HCT116 (cell line): ENCODE measurements at regions not wholly inside any gene's neighbourhood (a gene's known extent, or its start where the extent isn't known, plus 50 kb on each side); places are given as distances from the start of the nearest gene placed in this dataset.

Experiments used
- ATAC-seq: fragments of 200-7000 bp; cut with Tn5 transposase; 2 replicates; pipeline ENCODE4 v1.9.1; 2020; ENCODE audit warnings: mild to moderate bottlenecking, moderate library complexity
- BruUV-seq: library from RNA; stranded (reverse); fragments of 400-500 nt; replicated peaks from 2 replicates; lab custom pipeline; 2021; lab: Mats Ljungman, UMichigan
- CTCF ChIA-PET: fragments of 300-600 bp; sonication (Branson Sonifier 250); formaldehyde crosslinking; loops from one replicate; lab custom pipeline; 2021; ENCODE audit warnings: antibody characterized with exemption; lab: Charles Lee
- POLR2A ChIA-PET: fragments of 300-600, 350-600 bp; sonication (Branson Sonifier 250); formaldehyde crosslinking; loops from one replicate; lab custom pipeline; 2021; ENCODE audit warnings: antibody characterized with exemption; lab: Charles Lee
- RAD21 ChIA-PET, 2 experiments: fragments of 300-600 bp; sonication (Branson Sonifier 250); formaldehyde crosslinking; loops; one replicate each; lab custom pipeline; 2023; ENCODE audit warnings: low total read pairs in 2 of 2; ENCODE audit not compliant: uncharacterized antibody in 2 of 2, unreplicated experiment in 2 of 2, low non-redundant PET in 1 of 2; lab: Charles Lee
- DNase-seq: peaks from one replicate; pipeline ENCODE4 v3.0.0-alpha.2; 2010; ENCODE audit warnings: low read depth, low spot score
- H2AFZ ChIP-seq: fragments of 200-600 bp; shearing (Covaris generic), sonication (generic); 2 replicates; pipeline ENCODE4 v1.6.1; 2017; ENCODE audit warnings: low read depth, mixed run types, mixed read lengths, antibody characterized with exemption, low read length; ENCODE audit not compliant: poor library complexity, severe bottlenecking
- H3K27ac ChIP-seq: 2 replicates; pipeline ENCODE4 v1.5.1; 2012; ENCODE audit warnings: low read depth, low read length
- H3K27me3 ChIP-seq: fragments of 200-600 bp; sonication (generic); 2 replicates; pipeline ENCODE4 v1.6.1; 2016; ENCODE audit warnings: mixed run types, low read length, mixed read lengths; ENCODE audit not compliant: insufficient read depth
- H3K36me3 ChIP-seq, 2 experiments: fragments of 200-500 bp in 1 of 2; fragments of 200-600 bp in 1 of 2; sonication (Bioruptor generic) in 1 of 2; sonication (generic) in 1 of 2; 2 replicates each; pipeline versions ENCODE4 v1.5.1 to v1.6.1; 2014 to 2016; ENCODE audit warnings: low read length in 2 of 2, inconsistent platforms in 1 of 2, mixed read lengths in 1 of 2, mixed run types in 1 of 2; ENCODE audit not compliant: insufficient read depth in 2 of 2, control insufficient read depth in 1 of 2
- H3K4me1 ChIP-seq, 2 experiments: fragments of 200-600 bp in 1 of 2; sonication (generic) in 1 of 2; 2 replicates each; pipeline versions ENCODE4 v1.5.1 to v1.6.1; 2012 to 2017; ENCODE audit warnings: low read length in 2 of 2, inconsistent platforms in 1 of 2, mild to moderate bottlenecking in 1 of 2, mixed read lengths in 1 of 2, mixed run types in 1 of 2, moderate library complexity in 1 of 2; ENCODE audit not compliant: insufficient read depth in 2 of 2, control insufficient read depth in 1 of 2
- H3K4me2 ChIP-seq: fragments of 200-600 bp; sonication (generic); 2 replicates; pipeline ENCODE4 v1.6.1; 2017; ENCODE audit warnings: mixed run types, low read length, mixed read lengths
- H3K4me3 ChIP-seq, 2 experiments: fragments of 200-600 bp in 1 of 2; sonication (generic) in 1 of 2; replicated peaks in 1 of 2; 2 replicates each; pipeline ENCODE4 v1.5.1; 2011 to 2016; ENCODE audit warnings: low read length in 2 of 2, control low read depth in 1 of 2, low read depth in 1 of 2, mild to moderate bottlenecking in 1 of 2, mixed read lengths in 1 of 2, mixed run types in 1 of 2
- H3K79me2 ChIP-seq: fragments of 200-600 bp; sonication (generic); 2 replicates; pipeline ENCODE4 v1.6.1; 2017; ENCODE audit warnings: mild to moderate bottlenecking, mixed run types, low read length, moderate library complexity, mixed read lengths; ENCODE audit not compliant: insufficient read depth
- H3K9ac ChIP-seq: fragments of 200-600 bp; sonication (generic); 2 replicates; pipeline ENCODE4 v1.6.1; 2016; ENCODE audit warnings: low read length, mixed read lengths
- H3K9me2 ChIP-seq: fragments of 200-600 bp; sonication (generic), shearing (Covaris generic); 2 replicates; pipeline ENCODE4 v1.6.1; 2017; ENCODE audit warnings: mixed run types, mild to moderate bottlenecking, moderate library complexity; ENCODE audit not compliant: insufficient read depth
- H3K9me3 ChIP-seq, 2 experiments: fragments of 200-500 bp in 1 of 2; fragments of 200-600 bp in 1 of 2; sonication (Bioruptor generic) in 1 of 2; sonication (generic) in 1 of 2; 2 replicates each; pipeline ENCODE4 v1.6.1; 2014 to 2017; ENCODE audit warnings: low read length in 2 of 2, mixed read lengths in 2 of 2, inconsistent platforms in 1 of 2, low read depth in 1 of 2, mild to moderate bottlenecking in 1 of 2, mixed run types in 1 of 2, moderate library complexity in 1 of 2; ENCODE audit not compliant: control insufficient read depth in 1 of 2, insufficient read depth in 1 of 2
- H4K20me1 ChIP-seq: fragments of 200-600 bp; sonication (generic), shearing (Covaris generic); 2 replicates; pipeline ENCODE4 v1.6.1; 2017; ENCODE audit warnings: mixed run types, mild to moderate bottlenecking, moderate library complexity; ENCODE audit not compliant: insufficient read depth
- CBX3 ChIP-seq: IDR thresholded peaks from 2 replicates; pipeline ENCODE4 v1.6.1; 2012; ENCODE audit warnings: low read depth
- CTCF ChIP-seq, 3 experiments: fragments of 200-600 bp in 1 of 3; sonication (generic) in 1 of 3; IDR thresholded peaks in 2 of 3; conservative IDR thresholded peaks in 1 of 3; 2 replicates each; pipeline ENCODE4 v1.5.1; 2012 to 2017; ENCODE audit warnings: low read depth in 2 of 3, low read length in 2 of 3, antibody characterized with exemption in 1 of 3, borderline replicate concordance in 1 of 3, control low read depth in 1 of 3, mild to moderate bottlenecking in 1 of 3, mixed read lengths in 1 of 3, mixed run types in 1 of 3, moderate library complexity in 1 of 3; ENCODE audit not compliant: insufficient read depth in 1 of 3
- EZH2phosphoT487 ChIP-seq: fragments of 200-600 bp; IDR thresholded peaks from 2 replicates; pipeline ENCODE4 v1.6.1; 2018; ENCODE audit warnings: antibody characterized with exemption, borderline replicate concordance
- POLR2A ChIP-seq: IDR thresholded peaks from 2 replicates; pipeline ENCODE4 v1.7.0; 2011; ENCODE audit warnings: borderline replicate concordance; ENCODE audit not compliant: insufficient read depth, insufficient read length; ENCODE audit errors: extremely low read depth
- SRF ChIP-seq: IDR thresholded peaks from 2 replicates; pipeline ENCODE4 v1.6.1; 2012; ENCODE audit warnings: low read depth
- TCF7L2 ChIP-seq: IDR thresholded peaks from 2 replicates; pipeline ENCODE4 v1.7.0; 2011; ENCODE audit warnings: borderline replicate concordance, inconsistent platforms; ENCODE audit not compliant: insufficient read depth, insufficient read length; ENCODE audit errors: extremely low read depth
- ZNF274 ChIP-seq: fragments of 200-500 bp; sonication (Bioruptor generic); IDR thresholded peaks from 2 replicates; pipeline ENCODE4 v1.6.1; 2014; ENCODE audit warnings: mild to moderate bottlenecking, low read depth, low read length, inconsistent platforms
- intact Hi-C: fragments of 100-400 bp; cut with micrococcal nuclease; formaldehyde crosslinking; loops from 2 replicates; pipeline ENCODE4 v1.10.0; 2022

GRCh38 chr4:105059337-105059736 lies 87.3 kb upstream of the TET2 start:
- ChIA-PET POLR2A (no interaction called here), CTCF (no interaction called here), RAD21 (no interaction called here)
- H3K36me3 ChIP-seq, result no peaks in the 10 kb centered on the region
- H3K9me2 ChIP-seq, result no peaks in the 10 kb centered on the region
- no peaks in the 10 kb centered on the region for H3K27me3 ChIP-seq
- no peak overlapping the region for H3K27ac ChIP-seq
- no TSS peak for BruUV-seq
- H3K9ac ChIP-seq, result no peak overlapping the region
- H3K4me1 ChIP-seq, result peaks cover 0 to 30% of the 10 kb centered on the region in 2 experiments; a peak in 2 of 4 replicates
- intact Hi-C loops, result no loop called here
- ATAC-seq (no peak), DNase-seq (no peak)
- TF ChIP-seq SRF (no peak), POLR2A (no peak), ZNF274 (no peak), EZH2phosphoT487 (no peak)
- no peaks in the 10 kb centered on the region for H4K20me1 ChIP-seq
- no peaks in the 10 kb centered on the region for H3K79me2 ChIP-seq
- H3K9me3 ChIP-seq, result no peaks in the 10 kb centered on the region
- H3K4me2 ChIP-seq, result no peak overlapping the region
- no peak overlapping the region for H2AFZ ChIP-seq
- H3K4me3 ChIP-seq, result no peak overlapping the region

- ATAC-seq, result peak; percentile 49; the same call in 1 of the 2 replicates
- POLR2A ChIA-PET, result no interaction called here
- H3K27ac ChIP-seq, result no peak overlapping the region
- H3K9me3 ChIP-seq, result no peaks in the 10 kb centered on the region
- no peaks in the 10 kb centered on the region for H3K9me2 ChIP-seq
- RAD21 ChIA-PET, result no interaction called here
- no peaks in the 10 kb centered on the region for H3K27me3 ChIP-seq
- CTCF ChIA-PET, result no interaction called here
- H3K4me3 ChIP-seq, result no peak overlapping the region
- BruUV-seq, result no TSS peak
- TF ChIP-seq ZNF274, result no peak
- TF ChIP-seq CBX3, result no peak
- TF ChIP-seq CTCF (IDR thresholded peaks at IDR 0.05 in 2 of 3, conservative IDR thresholded peaks at IDR 0.05 in 1 of 3; ENCODE audit: borderline replicate concordance in 1 of 3, insufficient read depth in 1 of 3, low read depth in 2 of 3, low read length in 2 of 3), result no peak
- TF ChIP-seq TCF7L2, result no peak
- intact Hi-C loops, result no loop called here
- H3K9ac ChIP-seq, result no peak overlapping the region
- peak overlapping the region; percentile 65 for H3K4me2 ChIP-seq
- H3K36me3 ChIP-seq, result no peaks in the 10 kb centered on the region
- H4K20me1 ChIP-seq, result no peaks in the 10 kb centered on the region
- DNase-seq, result no peak
- peak overlapping the region; percentile 99 for H2AFZ ChIP-seq
- H3K79me2 ChIP-seq, result no peaks in the 10 kb centered on the region
- H3K4me1 ChIP-seq, result peaks cover 0 to 30% of the 10 kb centered on the region in 2 experiments; a peak in 2 of 4 replicates
These were observed 86.0 kb upstream of the TET2 start for GRCh38 chr4:105060628-105061027.
